ENCODE measurements at regions not wholly inside any gene's neighbourhood (a gene's known extent, or its start where the extent isn't known, plus 50 kb on each side); places are given as distances from the start of the nearest gene placed in this dataset.

- Histone ChIP-seq H2BK120ac (ENCODE audit: low read depth, low read length) (no peak overlapping the region), H3K18ac (ENCODE audit: low read depth in 1 of 2, low read length in 2 of 2) (no peak overlapping the region), H3K4ac (ENCODE audit: low read depth in 1 of 2, low read length in 2 of 2) (no peak overlapping the region), H3K4me2 (ENCODE audit: low read length, poor library complexity, severe bottlenecking) (no peak overlapping the region), H3K79me1 (replicated peaks; ENCODE audit: low read length, poor library complexity, severe bottlenecking) (no peaks in the 10 kb centered on the region), H2BK15ac (ENCODE audit: low read depth, poor library complexity, severe bottlenecking) (no peak overlapping the region), H3K27ac (ENCODE audit: low read length, poor library complexity, severe bottlenecking) (no peak overlapping the region), H3K14ac (ENCODE audit: low read length in 2 of 2) (no peak overlapping the region), H2BK5ac (ENCODE audit: low read depth, low read length, poor library complexity, severe bottlenecking) (no peak overlapping the region), H3K27me3 (ENCODE audit: control insufficient read depth in 1 of 2, insufficient read depth in 1 of 2, low read length in 2 of 2) (no peaks in the 10 kb centered on the region), H3K4me1 (ENCODE audit: control insufficient read depth, insufficient read depth, low read depth, low read length) (no peaks in the 10 kb centered on the region), H3K23ac (ENCODE audit: low read length in 2 of 2) (no peak overlapping the region), H3K9ac (ENCODE audit: low read length) (no peak overlapping the region), H2AK5ac (ENCODE audit: low read length, severe bottlenecking) (no peak overlapping the region), H2AFZ (ENCODE audit: low read depth, low read length) (no peak overlapping the region), H4K8ac (ENCODE audit: low read length) (no peak overlapping the region), H3K4me3 (ENCODE audit: insufficient read depth in 1 of 2, low read depth in 1 of 2, low read length in 2 of 2) (no peak overlapping the region), H2BK12ac (ENCODE audit: low read length in 2 of 2) (no peak overlapping the region), H3K36me3 (ENCODE audit: control insufficient read depth in 1 of 2, insufficient read depth in 2 of 2, low read depth in 1 of 2, low read length in 2 of 2) (no peaks in the 10 kb centered on the region), H3K9me3 (ENCODE audit: control insufficient read depth, low read length) (peaks cover 8% of the 10 kb centered on the region), H4K91ac (ENCODE audit: low read length) (no peak overlapping the region)
- 80% methylated on average over 1 of the region's 1 CpG for WGBS
- no peak for DNase-seq
Measured at GRCh38 chr18:38961880-38962279, 1396.3 kb upstream of the CELF4 start.

GRCh38 chr18:38957736-38958135 is 1392.1 kb upstream of the CELF4 start:
- no peaks in the 10 kb centered on the region for H3K36me3 ChIP-seq (ENCODE audit: control insufficient read depth in 1 of 2, insufficient read depth in 2 of 2, low read depth in 1 of 2, low read length in 2 of 2)
- no CpG with 5 or more reads among the region's 1 CpG for WGBS

GRCh38 chr18:38956068-38956467 is 1390.5 kb upstream of the CELF4 start:
- H3K18ac ChIP-seq (ENCODE audit: low read depth in 1 of 2, low read length in 2 of 2) = no peak overlapping the region
- no peaks in the 10 kb centered on the region for H3K79me1 ChIP-seq (replicated peaks; ENCODE audit: low read length, poor library complexity, severe bottlenecking)
- no peaks in the 10 kb centered on the region for H3K9me3 ChIP-seq (ENCODE audit: control insufficient read depth, low read length)
- whole genome bisulfite sequencing = 90% methylated on average over 3 of the region's 3 CpGs
- no peak for DNase-seq
- no peak overlapping the region for H3K4ac ChIP-seq (ENCODE audit: low read depth in 1 of 2, low read length in 2 of 2)
- H2BK15ac ChIP-seq (ENCODE audit: low read depth, poor library complexity, severe bottlenecking) = no peak overlapping the region
- no peaks in the 10 kb centered on the region for H3K36me3 ChIP-seq (ENCODE audit: control insufficient read depth in 1 of 2, insufficient read depth in 2 of 2, low read depth in 1 of 2, low read length in 2 of 2)
- no peak overlapping the region for H3K27ac ChIP-seq (ENCODE audit: low read length, poor library complexity, severe bottlenecking)
- no peak overlapping the region for H4K91ac ChIP-seq (ENCODE audit: low read length)
- H2AFZ ChIP-seq (ENCODE audit: low read depth, low read length) = no peak overlapping the region
- H4K8ac ChIP-seq (ENCODE audit: low read length) = no peak overlapping the region
- no peak overlapping the region for H2AK5ac ChIP-seq (ENCODE audit: low read length, severe bottlenecking)
- no peak overlapping the region for H3K9ac ChIP-seq (ENCODE audit: low read length)
- no peak overlapping the region for H2BK120ac ChIP-seq (ENCODE audit: low read depth, low read length)
- H3K4me2 ChIP-seq (ENCODE audit: low read length, poor library complexity, severe bottlenecking) = no peak overlapping the region
- H3K27me3 ChIP-seq (ENCODE audit: control insufficient read depth in 1 of 2, insufficient read depth in 1 of 2, low read length in 2 of 2) = no peaks in the 10 kb centered on the region
- H3K23ac ChIP-seq (ENCODE audit: low read length in 2 of 2) = no peak overlapping the region
- H3K14ac ChIP-seq (ENCODE audit: low read length in 2 of 2) = no peak overlapping the region
- no peaks in the 10 kb centered on the region for H3K4me1 ChIP-seq (ENCODE audit: control insufficient read depth, insufficient read depth, low read depth, low read length)
- no peak overlapping the region for H2BK12ac ChIP-seq (ENCODE audit: low read length in 2 of 2)
- no peak overlapping the region for H3K4me3 ChIP-seq (ENCODE audit: insufficient read depth in 1 of 2, low read depth in 1 of 2, low read length in 2 of 2)
- H2BK5ac ChIP-seq (ENCODE audit: low read depth, low read length, poor library complexity, severe bottlenecking) = no peak overlapping the region

More at GRCh38 chr18:38957736-38958135, 1392.1 kb upstream of the CELF4 start:
- H3K4me1 ChIP-seq (ENCODE audit: control insufficient read depth, insufficient read depth, low read depth, low read length) = no peaks in the 10 kb centered on the region
- H3K4me2 ChIP-seq (ENCODE audit: low read length, poor library complexity, severe bottlenecking) = no peak overlapping the region
- H3K27ac ChIP-seq (ENCODE audit: low read length, poor library complexity, severe bottlenecking) = no peak overlapping the region
- no peak overlapping the region for H2BK5ac ChIP-seq (ENCODE audit: low read depth, low read length, poor library complexity, severe bottlenecking)
- no peak overlapping the region for H2AFZ ChIP-seq (ENCODE audit: low read depth, low read length)
- no peak overlapping the region for H3K4me3 ChIP-seq (ENCODE audit: insufficient read depth in 1 of 2, low read depth in 1 of 2, low read length in 2 of 2)
- no peaks in the 10 kb centered on the region for H3K9me3 ChIP-seq (ENCODE audit: control insufficient read depth, low read length)
- H3K79me1 ChIP-seq (replicated peaks; ENCODE audit: low read length, poor library complexity, severe bottlenecking) = no peaks in the 10 kb centered on the region
- no peak overlapping the region for H4K91ac ChIP-seq (ENCODE audit: low read length)
- no peak overlapping the region for H3K14ac ChIP-seq (ENCODE audit: low read length in 2 of 2)
- H3K9ac ChIP-seq (ENCODE audit: low read length) = no peak overlapping the region
- H2BK120ac ChIP-seq (ENCODE audit: low read depth, low read length) = no peak overlapping the region
- no peak overlapping the region for H2AK5ac ChIP-seq (ENCODE audit: low read length, severe bottlenecking)
- no peak overlapping the region for H2BK12ac ChIP-seq (ENCODE audit: low read length in 2 of 2)
- H3K23ac ChIP-seq (ENCODE audit: low read length in 2 of 2) = no peak overlapping the region
- no peak overlapping the region for H3K18ac ChIP-seq (ENCODE audit: low read depth in 1 of 2, low read length in 2 of 2)
- H3K4ac ChIP-seq (ENCODE audit: low read depth in 1 of 2, low read length in 2 of 2) = no peak overlapping the region
- no peak overlapping the region for H2BK15ac ChIP-seq (ENCODE audit: low read depth, poor library complexity, severe bottlenecking)
- no peak overlapping the region for H4K8ac ChIP-seq (ENCODE audit: low read length)
- H3K27me3 ChIP-seq (ENCODE audit: control insufficient read depth in 1 of 2, insufficient read depth in 1 of 2, low read length in 2 of 2) = no peaks in the 10 kb centered on the region
- peak; percentile 17 for DNase-seq

GRCh38 chr18:38951633-38952032 is 1386.0 kb upstream of the CELF4 start:
- no peak overlapping the region for H3K27ac ChIP-seq (ENCODE audit: low read length, poor library complexity, severe bottlenecking)
- H3K36me3 ChIP-seq (ENCODE audit: control insufficient read depth in 1 of 2, insufficient read depth in 2 of 2, low read depth in 1 of 2, low read length in 2 of 2) = no peaks in the 10 kb centered on the region
- no peak overlapping the region for H3K4me3 ChIP-seq (ENCODE audit: insufficient read depth in 1 of 2, low read depth in 1 of 2, low read length in 2 of 2)
- H4K8ac ChIP-seq (ENCODE audit: low read length) = no peak overlapping the region
- no peak overlapping the region for H3K4me2 ChIP-seq (ENCODE audit: low read length, poor library complexity, severe bottlenecking)
- H2AK5ac ChIP-seq (ENCODE audit: low read length, severe bottlenecking) = no peak overlapping the region
- no peaks in the 10 kb centered on the region for H3K4me1 ChIP-seq (ENCODE audit: control insufficient read depth, insufficient read depth, low read depth, low read length)
- no peak for DNase-seq
- no peaks in the 10 kb centered on the region for H3K9me3 ChIP-seq (ENCODE audit: control insufficient read depth, low read length)
- no peak overlapping the region for H2BK15ac ChIP-seq (ENCODE audit: low read depth, poor library complexity, severe bottlenecking)
- H2AFZ ChIP-seq (ENCODE audit: low read depth, low read length) = no peak overlapping the region
- H4K91ac ChIP-seq (ENCODE audit: low read length) = no peak overlapping the region
- no peak overlapping the region for H3K14ac ChIP-seq (ENCODE audit: low read length in 2 of 2)
- no peak overlapping the region for H2BK5ac ChIP-seq (ENCODE audit: low read depth, low read length, poor library complexity, severe bottlenecking)
- no peak overlapping the region for H3K18ac ChIP-seq (ENCODE audit: low read depth in 1 of 2, low read length in 2 of 2)
- H3K79me1 ChIP-seq (replicated peaks; ENCODE audit: low read length, poor library complexity, severe bottlenecking) = no peaks in the 10 kb centered on the region
- H2BK12ac ChIP-seq (ENCODE audit: low read length in 2 of 2) = no peak overlapping the region
- no peaks in the 10 kb centered on the region for H3K27me3 ChIP-seq (ENCODE audit: control insufficient read depth in 1 of 2, insufficient read depth in 1 of 2, low read length in 2 of 2)
- no peak overlapping the region for H2BK120ac ChIP-seq (ENCODE audit: low read depth, low read length)
- no peak overlapping the region for H3K4ac ChIP-seq (ENCODE audit: low read depth in 1 of 2, low read length in 2 of 2)
- no peak overlapping the region for H3K9ac ChIP-seq (ENCODE audit: low read length)
- no peak overlapping the region for H3K23ac ChIP-seq (ENCODE audit: low read length in 2 of 2)
- 68% methylated on average over 2 of the region's 2 CpGs for WGBS
